ENCODE measurements at regions not wholly inside any gene's neighbourhood (a gene's known extent, or its start where the extent isn't known, plus 50 kb on each side); places are given as distances from the start of the nearest gene placed in this dataset.

- DNase-seq (ENCODE audit: extremely low read depth in 1 of 4, low spot score in 3 of 4) = no peak
- Histone ChIP-seq H3K9ac (ENCODE audit: insufficient read depth in 1 of 2, low read depth in 2 of 2, low read length in 2 of 2) (no peak overlapping the region), H3K4me1 (replicated peaks in 1 of 2; ENCODE audit: control insufficient read depth in 2 of 2, insufficient read depth in 2 of 2, low read length in 2 of 2) (no peaks in the 10 kb centered on the region), H3K27ac (ENCODE audit: extremely low read depth, low read depth, low read length) (no peak overlapping the region), H3K79me2 (ENCODE audit: control insufficient read depth, insufficient read depth, low read length) (no peaks in the 10 kb centered on the region), H3K9me1 (ENCODE audit: control insufficient read depth, insufficient read depth, low read length) (no peaks in the 10 kb centered on the region), H3K9me3 (replicated peaks; ENCODE audit: control insufficient read depth, insufficient read depth, low read depth, low read length) (no peaks in the 10 kb centered on the region), H3K4me3 (no peak overlapping the region), H3K4me2 (ENCODE audit: insufficient read depth, low read length) (no peak overlapping the region), H2AFZ (ENCODE audit: low read depth, low read length) (no peak overlapping the region), H3K27me3 (ENCODE audit: control insufficient read depth in 2 of 2, insufficient read depth in 2 of 2, low read length in 2 of 2) (no peaks in the 10 kb centered on the region), H4K20me1 (replicated peaks; ENCODE audit: control insufficient read depth, insufficient read depth, low read length) (no peaks in the 10 kb centered on the region), H3K36me3 (ENCODE audit: control insufficient read depth, insufficient read depth, low read length) (no peaks in the 10 kb centered on the region)
- no TSS peak for BruUV-seq (replicated peaks)
- WGBS (ENCODE audit: insufficient coverage, low coverage, missing lambda C conversion rate) = 0% methylated on average over 7 of the region's 7 CpGs
- intact Hi-C loops (cut with micrococcal nuclease) (no loop called here), in situ Hi-C loops (cut with MboI) (no loop called here)
- ATAC-seq = no peak
- POLR2A ChIA-PET = no interaction called here
- CTCF ChIA-PET (ENCODE audit: low intra/inter-chr PET ratio) = no interaction called here
- no peak for FAIRE-seq
- TF ChIP-seq NR2C1 (IDR thresholded peaks at IDR 0.05) (no peak), NR2C1 (tag; IDR thresholded peaks at IDR 0.05) (no peak), ELF2 (CRISPR knock-in tag; IDR thresholded peaks at IDR 0.05) (no peak), ZBTB43 (CRISPR knock-in tag; IDR thresholded peaks at IDR 0.05) (no peak), JUNB (CRISPR knock-in tag; conservative IDR thresholded peaks at IDR 0.05) (no peak), ZSCAN29 (IDR thresholded peaks at IDR 0.05) (no peak), THRB (CRISPR knock-in tag; conservative IDR thresholded peaks at IDR 0.05) (no peak), KAT2B (IDR thresholded peaks at IDR 0.05; ENCODE audit: low read depth, low read length) (no peak), ZNF280A (IDR thresholded peaks at IDR 0.05; ENCODE audit: low read depth, partially characterized antibody) (no peak), NCOA6 (IDR thresholded peaks at IDR 0.05) (no peak), ZNF668 (CRISPR knock-in tag; IDR thresholded peaks at IDR 0.05) (no peak), MTF1 (CRISPR knock-in tag; IDR thresholded peaks at IDR 0.05; ENCODE audit: borderline replicate concordance) (no peak), ZNF347 (CRISPR knock-in tag; IDR thresholded peaks at IDR 0.05; ENCODE audit: low read depth) (no peak), ELK1 (CRISPR knock-in tag; IDR thresholded peaks at IDR 0.05) (no peak), PHTF2 (CRISPR knock-in tag; IDR thresholded peaks at IDR 0.05) (no peak), RFX7 (CRISPR knock-in tag; IDR thresholded peaks at IDR 0.05) (no peak), YBX1 (IDR thresholded peaks at IDR 0.05) (no peak), E2F6 (IDR thresholded peaks at IDR 0.05; ENCODE audit: borderline replicate concordance in 1 of 2, extremely low read depth in 1 of 2, insufficient read depth in 1 of 2, insufficient read length in 1 of 2, low read depth in 1 of 2, low read length in 1 of 2, poor library complexity in 1 of 2, severe bottlenecking in 1 of 2) (no peak), NCOA1 (IDR thresholded peaks at IDR 0.05; ENCODE audit: low read depth) (no peak)
These were observed 303.9 kb downstream of the PAX3 start for GRCh38 chr2:221994926-221995325.

All from K562 (cell line).